Neural cell (in vitro differentiated cells): ENCODE measurements at regions not wholly inside any gene's neighbourhood (a gene's known extent, or its start where the extent isn't known, plus 50 kb on each side); places are given as distances from the start of the nearest gene placed in this dataset.

ENCODE experiments used
- H2AFZ ChIP-seq: fragments of 200-600, 300-800 bp; sonication (generic), shearing (Covaris generic); 2 replicates; pipeline ENCODE4 v1.6.0; 2014; ENCODE audit warnings: low read depth, mild to moderate bottlenecking, antibody characterized with exemption, low read length, moderate library complexity
- H3F3A ChIP-seq: fragments of 200-600 bp; shearing (Covaris generic); 2 replicates; pipeline ENCODE4 v1.6.1; 2016; ENCODE audit warnings: mild to moderate bottlenecking, moderate library complexity, mixed read lengths, antibody characterized with exemption, low read length; ENCODE audit not compliant: insufficient read depth, poor library complexity, severe bottlenecking
- H3K27ac ChIP-seq: fragments of 200-600, 300-800 bp; sonication (generic), shearing (Covaris generic); 2 replicates; pipeline ENCODE4 v1.5.1; 2014; ENCODE audit warnings: mild to moderate bottlenecking, low read length, moderate library complexity
- H3K27me3 ChIP-seq: fragments of 300-800, 200-600 bp; sonication (generic), shearing (Covaris generic); 2 replicates; pipeline ENCODE4 v1.6.0; 2014; ENCODE audit warnings: mild to moderate bottlenecking, low read depth, low read length, moderate library complexity; ENCODE audit not compliant: insufficient read depth
- H3K36me3 ChIP-seq: fragments of 300-800, 200-600 bp; sonication (generic), shearing (Covaris generic); 2 replicates; pipeline ENCODE4 v1.5.1; 2014; ENCODE audit warnings: mild to moderate bottlenecking, antibody characterized with exemption, low read length, moderate library complexity; ENCODE audit not compliant: insufficient read depth
- H3K4me2 ChIP-seq: fragments of 300-800, 200-600 bp; sonication (generic), shearing (Covaris generic); 2 replicates; pipeline ENCODE4 v1.6.0; 2014; ENCODE audit warnings: mild to moderate bottlenecking, low read length
- H3K4me3 ChIP-seq: fragments of 300-800, 200-600 bp; sonication (generic), shearing (Covaris generic); 2 replicates; pipeline ENCODE4 v1.5.1; 2014; ENCODE audit warnings: mild to moderate bottlenecking, low read length, moderate library complexity
- H3K79me2 ChIP-seq: fragments of 200-600 bp; shearing (Covaris generic); replicated peaks from 2 replicates; pipeline ENCODE4 v1.6.0; 2014; ENCODE audit warnings: mild to moderate bottlenecking, low read length, moderate library complexity; ENCODE audit not compliant: insufficient read depth
- H3K9ac ChIP-seq: fragments of 300-800, 200-600 bp; sonication (generic), shearing (Covaris generic); 2 replicates; pipeline ENCODE4 v1.6.1; 2016; ENCODE audit warnings: mild to moderate bottlenecking, low read length, mixed read lengths
- H3K9me2 ChIP-seq: fragments of 200-600 bp; shearing (Covaris generic); 2 replicates; pipeline ENCODE4 v1.6.1; 2016; ENCODE audit warnings: mild to moderate bottlenecking, low read length, mixed read lengths; ENCODE audit not compliant: insufficient read depth
- H3K9me3 ChIP-seq: fragments of 200-600, 300-800 bp; sonication (generic), shearing (Covaris generic); 2 replicates; pipeline ENCODE4 v1.6.1; 2016; ENCODE audit warnings: mild to moderate bottlenecking, mixed run types, low read length, moderate library complexity, mixed read lengths
- H4K20me1 ChIP-seq: fragments of 200-600 bp; shearing (Covaris generic); 2 replicates; pipeline ENCODE4 v1.6.1; 2016; ENCODE audit warnings: mild to moderate bottlenecking, mixed run types; ENCODE audit not compliant: insufficient read depth
- CTCF ChIP-seq: fragments of 450-650 bp; IDR thresholded peaks from 2 replicates; pipeline ENCODE4 v1.5.1; 2014; ENCODE audit warnings: antibody characterized with exemption, mild to moderate bottlenecking, moderate library complexity; ENCODE audit not compliant: poor library complexity, severe bottlenecking
- EP300 ChIP-seq: fragments of 450-650 bp; conservative IDR thresholded peaks from 2 replicates; pipeline ENCODE4 v1.6.1; 2014; ENCODE audit warnings: antibody characterized with exemption, mild to moderate bottlenecking, moderate library complexity; ENCODE audit not compliant: poor library complexity, severe bottlenecking
- EZH2 ChIP-seq: fragments of 200-600, 300-800 bp; shearing (Covaris generic), sonication (generic); IDR thresholded peaks from 2 replicates; pipeline ENCODE4 v1.6.1; 2014; ENCODE audit warnings: antibody characterized with exemption, low read length, borderline replicate concordance, mild to moderate bottlenecking; ENCODE audit not compliant: insufficient read depth, poor library complexity, severe bottlenecking
- MXI1 ChIP-seq: fragments of 450-650 bp; conservative IDR thresholded peaks from 2 replicates; pipeline ENCODE4 v1.6.1; 2014; ENCODE audit warnings: antibody characterized with exemption, mild to moderate bottlenecking; ENCODE audit not compliant: poor library complexity, severe bottlenecking
- POLR2AphosphoS5 ChIP-seq: IDR thresholded peaks from 2 replicates; pipeline ENCODE4 v1.6.1; 2012
- RAD21 ChIP-seq: fragments of 450-650 bp; conservative IDR thresholded peaks from 2 replicates; pipeline ENCODE4 v1.6.1; 2014; ENCODE audit warnings: antibody characterized with exemption, mild to moderate bottlenecking, moderate library complexity
- REST ChIP-seq: IDR thresholded peaks from 2 replicates; pipeline ENCODE4 v1.6.1; 2012; ENCODE audit warnings: borderline replicate concordance
- SMC3 ChIP-seq: fragments of 450-650 bp; conservative IDR thresholded peaks from 2 replicates; pipeline ENCODE4 v1.6.1; 2014; ENCODE audit warnings: antibody characterized with exemption, mild to moderate bottlenecking, moderate library complexity; ENCODE audit not compliant: poor library complexity
- TAF1 ChIP-seq: IDR thresholded peaks from 2 replicates; pipeline ENCODE4 v1.6.1; 2012; ENCODE audit warnings: low read depth
- small RNA-seq, 3 experiments: library from RNA; depleted of rRNA; stranded (forward); fragments of <200 nt; gene quantifications; one replicate each; pipeline ENCODE3, GENCODE V24; 2012

- H3F3A ChIP-seq: no peaks in the 10 kb centered on the region
- no peak overlapping the region for H3K4me3 ChIP-seq
- no peaks in the 10 kb centered on the region for H4K20me1 ChIP-seq
- no peaks in the 10 kb centered on the region for H3K9me2 ChIP-seq
- no peaks in the 10 kb centered on the region for H3K27me3 ChIP-seq
- no peaks in the 10 kb centered on the region for H3K9me3 ChIP-seq
- TF ChIP-seq MXI1 (no peak), EZH2 (no peak), REST (no peak), TAF1 (no peak), SMC3 (no peak), EP300 (no peak), POLR2AphosphoS5 (no peak), RAD21 (no peak), CTCF (no peak)
- H3K36me3 ChIP-seq: no peaks in the 10 kb centered on the region
- H3K27ac ChIP-seq: no peak overlapping the region
- H3K79me2 ChIP-seq: no peaks in the 10 kb centered on the region
- H3K9ac ChIP-seq: no peak overlapping the region
- H2AFZ ChIP-seq: no peak overlapping the region
- H3K4me2 ChIP-seq: no peak overlapping the region
These were observed 50.2 kb upstream of the NR3C1 start for GRCh38 chr5:143453720-143454119.

Small RNA genes lying in the stretch of these regions (small RNA-seq; reads per million reads assigned to genes)
- gene MIR5197: 0 reads per million in 3 experiments
- 0 reads per million in 3 experiments for gene RNU7-156P
